GM18499 (cell line): ENCODE measurements at regions not wholly inside any gene's neighbourhood (a gene's known extent, or its start where the extent isn't known, plus 50 kb on each side); places are given as distances from the start of the nearest gene placed in this dataset.

ENCODE experiments used
- ATAC-seq: cut with Tn5 transposase; IDR thresholded peaks from one replicate; pipeline ENCODE4 v1.9.1; 2021; ENCODE audit warnings: moderate number of reproducible peaks; ENCODE audit not compliant: insufficient read depth, unreplicated experiment

DNA sequence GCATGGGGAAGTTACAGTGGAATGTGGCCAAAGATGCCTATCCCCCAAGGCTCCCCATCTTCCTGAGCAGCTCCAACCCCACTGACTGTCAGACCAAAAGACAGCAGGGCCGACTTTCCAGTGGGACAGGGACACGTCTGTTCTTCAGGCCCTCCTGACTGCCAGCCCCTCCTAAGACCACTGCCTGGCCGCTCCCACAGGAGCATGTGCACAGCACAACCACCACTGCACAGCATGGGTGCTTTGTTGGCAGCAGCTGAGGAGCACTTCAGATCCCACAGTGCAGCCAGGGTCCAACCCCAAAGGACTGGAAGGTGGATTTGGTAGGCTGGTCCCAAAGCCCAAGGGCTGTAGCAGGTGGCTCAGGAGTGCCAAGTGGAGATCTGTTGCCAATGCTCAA, 648.3 kb upstream of the BRINP3 start:
- ATAC-seq = no peak

DNA sequence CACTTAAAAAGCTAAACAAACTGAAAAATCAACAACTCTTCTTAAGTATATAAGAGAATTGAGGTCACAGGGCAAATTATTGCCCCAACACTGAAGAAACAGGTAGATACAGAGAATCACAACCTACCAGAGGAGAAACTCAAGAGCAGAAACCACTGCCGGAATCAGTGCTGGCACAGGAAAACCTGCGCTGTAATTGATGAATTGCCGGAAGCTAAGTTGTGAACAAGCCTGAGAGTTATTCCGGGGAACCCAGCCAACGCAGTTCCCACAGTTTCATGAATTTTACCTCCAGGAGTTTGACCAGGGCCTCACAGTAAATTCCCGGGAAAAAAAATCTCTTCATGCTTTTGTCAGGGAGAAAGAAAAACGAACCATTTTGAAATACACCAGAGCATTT, 657.1 kb upstream of the BRINP3 start:
- ATAC-seq = no peak

DNA sequence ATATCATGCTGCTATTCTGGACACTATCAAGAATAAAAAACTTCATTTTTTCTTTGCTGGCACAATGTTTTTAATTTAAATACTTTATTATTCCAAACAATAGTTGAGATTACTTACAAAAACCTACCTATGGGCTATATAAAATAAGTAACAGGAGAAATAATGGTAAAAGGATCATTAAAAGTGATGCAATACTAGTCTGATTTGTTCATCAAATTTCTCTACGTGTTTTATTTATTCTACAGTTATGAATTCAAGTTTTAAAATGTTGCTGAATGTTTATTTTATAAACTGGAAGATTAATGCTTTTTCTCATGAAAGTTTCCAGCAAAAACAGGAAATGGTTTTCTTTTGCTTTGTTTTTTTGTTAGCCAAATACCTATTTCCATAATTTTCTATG, 662.4 kb upstream of the BRINP3 start:
- ATAC-seq = no peak

DNA sequence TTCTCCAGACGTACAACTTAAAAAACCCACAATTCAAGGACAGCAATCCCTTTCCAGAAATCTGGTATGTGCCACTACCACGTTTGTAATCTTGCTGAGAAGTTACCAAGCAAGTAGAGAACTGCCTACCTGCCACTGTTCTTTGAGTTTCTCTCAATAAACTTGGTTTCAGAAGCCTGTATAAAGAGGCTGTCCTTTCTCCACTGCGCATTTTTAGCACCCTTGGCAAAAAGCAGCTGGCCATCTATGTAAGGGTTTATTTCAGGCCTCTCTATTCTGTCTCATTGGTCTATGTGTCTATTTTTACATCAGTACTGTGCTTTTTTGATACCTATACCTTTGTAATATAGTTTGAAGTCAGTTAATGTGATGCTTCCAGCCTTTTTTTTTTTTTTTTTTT, 665.1 kb upstream of the BRINP3 start:
- ATAC-seq = no peak

DNA sequence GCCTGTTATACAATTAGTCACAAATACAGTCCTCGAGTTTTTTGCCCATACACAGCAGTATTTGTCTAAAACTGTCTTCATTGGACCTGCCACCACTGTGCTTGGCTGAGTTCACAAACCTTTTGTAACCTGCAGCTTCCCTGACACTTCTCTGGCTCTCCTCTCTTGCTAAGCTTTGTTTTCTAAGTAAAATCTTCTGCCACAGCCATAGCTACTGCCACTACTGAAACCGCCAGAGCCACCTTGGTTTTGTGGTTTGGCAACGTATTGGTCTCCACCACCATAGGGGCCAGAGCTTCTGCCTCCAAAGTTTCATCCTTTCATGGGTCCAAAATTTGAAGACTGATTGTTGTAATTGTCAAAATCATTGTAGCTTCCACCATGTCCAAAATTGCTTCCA, 668.2 kb upstream of the BRINP3 start:
- ATAC-seq = no peak

DNA sequence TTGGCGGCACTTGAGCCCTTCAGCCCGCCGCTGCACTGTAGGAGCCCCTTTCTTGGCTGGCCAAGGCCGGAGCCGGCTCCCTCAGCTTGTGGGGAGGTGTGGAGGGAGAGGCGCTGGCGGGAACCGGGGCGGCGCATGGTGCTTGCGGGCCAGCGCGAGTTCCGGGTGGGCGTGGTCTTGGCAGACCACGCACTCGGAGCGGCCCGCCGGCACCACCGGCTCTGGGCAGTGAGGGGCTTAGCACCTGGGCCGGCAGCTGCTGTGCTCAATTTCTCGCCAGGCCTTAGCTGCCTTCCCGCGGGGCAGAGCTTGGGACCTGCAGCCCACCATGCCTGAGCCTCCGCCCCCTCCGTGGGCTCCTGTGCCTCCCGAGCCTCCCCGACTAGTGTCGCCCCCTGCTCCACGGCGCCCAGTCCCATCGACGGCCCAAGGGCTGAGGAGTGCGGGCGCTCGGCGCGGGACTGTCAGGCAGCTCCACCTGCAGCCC, 673.7 kb upstream of the BRINP3 start:
- ATAC-seq = no peak

- ATAC-seq = no peak
Observed at GRCh38 chr1:191152776-191153175, 675.1 kb upstream of the BRINP3 start.

DNA sequence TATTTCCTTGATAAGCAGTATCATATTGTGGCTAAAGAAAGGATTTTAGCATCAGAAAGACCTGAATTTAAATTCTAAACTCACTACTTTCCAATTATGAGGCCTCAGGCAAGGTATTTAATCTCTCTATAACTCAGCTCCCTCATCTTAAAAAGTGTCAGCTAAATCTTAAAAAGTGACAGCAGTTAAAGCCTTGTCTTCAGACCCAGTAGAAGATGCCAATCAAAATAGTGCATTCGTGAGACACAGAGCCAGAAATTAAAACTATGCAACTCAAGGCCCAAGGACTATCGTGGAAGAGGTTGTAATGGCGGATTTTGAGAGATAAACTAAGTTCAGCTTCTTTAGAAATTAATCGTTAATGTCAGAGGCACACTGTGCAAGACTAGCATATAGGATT, 677.5 kb upstream of the BRINP3 start:
- ATAC-seq = no peak

DNA sequence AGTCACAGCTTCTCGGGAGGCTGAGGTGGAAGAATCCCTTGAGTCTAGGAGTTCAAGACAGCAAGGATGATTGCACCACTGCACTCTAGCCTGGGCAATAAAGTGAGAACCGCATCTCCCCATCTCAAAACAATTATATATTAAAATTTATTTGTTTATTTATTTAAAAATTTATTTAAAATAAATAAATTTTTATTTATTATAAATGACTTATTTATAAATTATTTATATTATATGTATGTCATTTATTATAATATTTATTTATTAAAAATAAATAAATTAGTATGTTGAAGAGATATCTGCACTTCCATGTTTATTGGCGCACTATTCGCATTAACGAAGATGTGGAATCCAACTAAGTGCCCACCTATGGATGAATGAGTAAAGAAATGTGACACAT, 683.2 kb upstream of the BRINP3 start:
- no peak for ATAC-seq

DNA sequence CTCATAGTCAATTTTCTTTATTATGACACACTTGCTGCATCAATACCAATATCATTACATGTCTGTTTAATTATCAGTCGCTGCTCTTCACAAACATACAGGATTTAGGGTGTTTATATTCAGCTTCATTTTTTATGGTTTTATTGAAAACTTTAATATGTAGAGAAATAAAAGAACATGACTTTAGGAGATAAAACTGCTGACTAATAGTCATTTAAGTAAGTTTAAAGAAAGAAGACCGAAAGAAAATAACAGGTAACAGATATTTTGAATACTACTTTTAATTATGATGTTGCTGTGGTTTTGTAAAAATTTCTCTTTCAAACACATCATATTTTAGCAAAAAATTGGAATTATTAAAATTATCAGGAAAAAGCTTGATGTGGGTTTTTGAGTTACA, 685.1 kb upstream of the BRINP3 start:
- no peak for ATAC-seq

DNA sequence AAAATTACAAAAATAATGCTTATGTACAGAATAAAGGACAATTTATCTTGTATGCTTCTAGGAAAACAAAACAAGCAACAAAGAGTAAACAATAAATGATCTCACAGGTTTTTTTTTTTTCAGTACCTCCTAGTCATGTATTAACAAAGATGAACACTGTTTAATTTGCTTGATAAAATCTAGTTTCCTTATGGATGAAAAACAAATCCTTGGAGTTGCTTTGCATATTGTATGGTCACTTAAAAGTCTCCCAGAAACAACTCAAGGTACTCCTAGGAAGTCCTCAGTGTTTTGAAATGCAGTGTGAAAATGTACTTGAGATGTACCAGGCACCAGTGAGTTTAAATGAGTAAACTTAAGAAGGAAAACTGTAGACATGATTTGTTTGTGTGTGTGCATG, 686.0 kb upstream of the BRINP3 start:
- ATAC-seq = no peak

GRCh38 chr1:191174298-191174697, 696.6 kb upstream of the BRINP3 start:
- ATAC-seq = peak; percentile 100

- ATAC-seq = no peak
Observed at GRCh38 chr1:191176131-191176530, 698.5 kb upstream of the BRINP3 start.

- ATAC-seq = no peak
Observed at GRCh38 chr1:191206513-191207207, 729.0 kb upstream of the BRINP3 start.

- no peak for ATAC-seq
Observed at GRCh38 chr1:191222206-191222605, 744.5 kb upstream of the BRINP3 start.

GRCh38 chr1:191240925-191241324, 763.3 kb upstream of the BRINP3 start:
- no peak for ATAC-seq

GRCh38 chr1:191255354-191256054, 777.8 kb upstream of the BRINP3 start:
- peak; percentile 51 for ATAC-seq

- ATAC-seq = no peak
Observed at GRCh38 chr1:191256917-191257316, 779.3 kb upstream of the BRINP3 start.

DNA sequence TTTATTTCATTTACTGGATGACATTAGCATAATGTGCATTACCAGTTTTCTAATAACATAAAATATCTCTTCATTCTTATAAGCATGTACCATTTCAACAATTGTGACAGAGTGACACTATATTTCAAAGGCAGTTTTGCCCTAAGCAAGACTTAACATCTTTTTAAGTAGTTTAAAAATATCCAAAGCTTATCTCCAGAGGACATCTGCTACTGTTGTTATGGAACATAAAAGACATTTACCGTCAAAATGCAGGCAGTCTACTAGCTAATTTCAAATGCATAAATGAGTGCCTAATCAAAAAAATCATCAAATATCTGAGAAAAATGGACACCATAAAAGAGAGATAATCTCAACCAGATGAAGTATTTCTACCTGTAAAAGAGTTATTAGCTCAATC, 782.4 kb upstream of the BRINP3 start:
- no peak for ATAC-seq

DNA sequence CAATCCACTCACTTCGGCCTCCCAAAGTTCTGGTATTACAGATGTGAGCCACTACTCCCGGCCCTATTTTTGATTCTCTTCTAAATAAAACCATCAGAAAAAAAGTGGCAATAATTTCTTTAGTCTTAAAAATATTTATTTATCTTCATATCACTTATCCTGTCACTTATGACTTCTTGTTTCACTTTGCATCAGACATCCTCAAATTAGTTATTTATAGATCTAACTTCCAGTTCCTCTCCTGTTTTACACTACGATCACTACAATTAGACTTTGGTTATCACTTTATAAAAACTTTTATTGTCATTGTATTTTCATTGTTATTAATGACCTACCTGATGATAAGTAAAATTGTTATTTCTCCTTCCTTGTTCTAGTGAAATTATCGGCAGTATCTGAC, 783.4 kb upstream of the BRINP3 start:
- no peak for ATAC-seq

GRCh38 chr1:191279266-191279800, 801.7 kb upstream of the BRINP3 start:
- no peak for ATAC-seq

GRCh38 chr1:191284175-191284574, 806.5 kb upstream of the BRINP3 start:
- ATAC-seq = no peak
